ENCODE measurements at regions not wholly inside any gene's neighbourhood (a gene's known extent, or its start where the extent isn't known, plus 50 kb on each side); places are given as distances from the start of the nearest gene placed in this dataset.
A peak's percentile ranks its signal among the peaks of the same experiment; 100 is the strongest.
"Not testable (repeated sequence)": the region's sequence is repeated elsewhere in the genome, so short reads cannot be mapped to it uniquely, and the experiment has no call there.

DNA sequence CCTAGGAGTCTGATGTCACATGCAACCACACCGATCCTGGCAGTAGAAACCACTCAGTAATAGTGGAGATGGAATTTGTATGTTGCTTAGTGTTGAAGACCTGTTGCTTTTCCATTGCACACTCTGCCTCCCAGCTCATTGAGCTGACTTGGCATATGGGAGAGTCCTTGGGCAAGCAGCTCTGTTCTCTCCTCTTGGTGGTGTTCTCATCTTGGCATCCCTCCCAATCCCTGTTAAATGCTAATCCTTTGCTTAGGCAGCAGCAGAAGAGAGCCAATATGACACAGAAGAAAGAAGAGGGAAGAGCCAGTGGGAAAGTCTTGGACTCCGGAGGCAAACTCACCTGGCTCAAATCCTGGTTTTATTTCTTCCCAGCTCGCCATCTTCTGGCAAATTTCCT is 178.0 kb upstream of the CAND1 start:
- DNase-seq = no peak

DNA sequence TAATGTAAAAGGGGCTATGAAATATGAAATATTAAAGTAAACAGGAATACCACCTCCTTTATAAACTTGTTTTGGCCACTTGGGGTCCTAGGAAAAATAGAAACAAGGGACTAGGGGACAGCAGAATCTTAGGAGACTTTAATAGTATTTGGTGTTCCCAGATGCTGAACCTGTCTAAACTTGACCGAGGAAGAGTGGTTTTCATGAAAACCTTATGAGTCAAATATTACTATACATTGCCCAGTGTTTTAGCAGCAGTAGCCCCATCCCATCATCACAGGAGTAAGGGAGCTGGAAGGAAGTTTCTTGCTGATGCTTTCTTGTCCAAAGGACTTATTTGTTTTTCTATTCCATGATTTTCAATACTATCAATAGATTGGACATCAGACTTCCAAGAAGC is 177.5 kb upstream of the CAND1 start:
- no peak for DNase-seq

GRCh38 chr12:67092934-67093333 is 176.2 kb upstream of the CAND1 start:
- not testable (repeated sequence) for DNase-seq

GRCh38 chr12:67096533-67097318 is 172.4 kb upstream of the CAND1 start:
- no peak for DNase-seq

GRCh38 chr12:67099858-67100257 is 169.3 kb upstream of the CAND1 start:
- no peak for DNase-seq

DNA sequence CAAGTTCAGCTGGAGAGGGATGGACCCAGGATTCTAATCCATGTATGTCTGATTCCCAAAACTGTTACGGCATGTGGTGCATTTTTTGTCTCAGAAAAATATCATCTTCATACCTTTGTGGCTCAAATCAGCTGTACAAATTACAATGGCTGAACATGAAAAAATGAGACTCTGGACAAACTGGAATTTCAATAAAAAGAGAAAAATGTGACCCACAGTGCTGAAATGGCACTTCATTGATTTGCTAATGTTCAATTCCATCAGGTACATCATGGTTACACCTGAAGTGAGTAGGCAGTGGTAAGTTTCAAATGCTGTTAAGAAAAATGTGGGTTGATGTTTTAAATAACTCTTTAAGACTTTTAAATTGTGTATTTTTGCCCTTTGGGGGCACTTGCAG is 165.6 kb upstream of the CAND1 start:
- no peak for DNase-seq

- DNase-seq = no peak
Observed at GRCh38 chr12:67107235-67107634, 161.9 kb upstream of the CAND1 start.

- DNase-seq = no peak
Observed at GRCh38 chr12:67107751-67108269, 161.3 kb upstream of the CAND1 start.

DNA sequence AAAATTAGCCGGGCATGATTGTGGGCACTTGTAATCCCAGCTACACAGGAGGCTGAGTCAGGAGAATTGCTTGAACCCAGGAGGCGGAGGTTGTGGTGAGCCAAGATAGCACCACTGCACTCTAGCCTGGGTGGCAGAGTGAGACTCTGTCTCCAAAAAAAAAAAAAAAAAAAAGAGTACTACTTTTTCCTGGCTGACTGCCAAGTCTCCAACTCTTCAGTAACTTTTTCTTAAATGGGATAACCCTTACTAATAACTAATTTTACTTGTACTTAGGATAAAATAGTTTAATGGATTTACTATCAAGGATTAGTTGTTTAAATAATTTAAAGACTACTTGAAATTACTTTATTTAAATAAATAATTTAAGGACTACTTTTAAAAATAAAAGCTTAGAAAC is 158.8 kb upstream of the CAND1 start:
- DNase-seq = not testable (repeated sequence)

- no peak for DNase-seq
Observed at GRCh38 chr12:67111182-67111581, 158.0 kb upstream of the CAND1 start.

GRCh38 chr12:67112586-67112985 is 156.6 kb upstream of the CAND1 start:
- DNase-seq = no peak

DNA sequence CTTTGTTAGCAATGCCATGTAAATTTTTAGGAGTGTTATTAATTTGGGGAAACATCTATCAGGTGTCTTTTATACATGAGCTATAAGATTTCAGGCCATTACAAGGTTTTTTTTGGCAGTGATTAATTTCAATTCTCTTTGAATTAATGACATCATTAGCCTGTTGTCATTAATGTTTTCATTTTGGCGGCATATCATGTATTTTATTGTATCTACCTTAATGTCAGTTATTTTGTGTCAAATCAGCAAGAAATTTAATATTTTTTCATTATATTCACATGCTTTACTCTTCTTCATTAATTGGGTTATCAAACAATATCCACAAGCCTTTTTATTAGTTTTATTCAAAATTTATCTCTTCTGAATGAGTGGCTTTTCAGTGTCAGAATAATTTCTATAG is 153.0 kb upstream of the CAND1 start:
- DNase-seq = no peak

- DNase-seq = no peak
Observed at GRCh38 chr12:67122584-67122983, 146.6 kb upstream of the CAND1 start.

GRCh38 chr12:67137256-67137655 is 131.9 kb upstream of the CAND1 start:
- no peak for DNase-seq

DNA sequence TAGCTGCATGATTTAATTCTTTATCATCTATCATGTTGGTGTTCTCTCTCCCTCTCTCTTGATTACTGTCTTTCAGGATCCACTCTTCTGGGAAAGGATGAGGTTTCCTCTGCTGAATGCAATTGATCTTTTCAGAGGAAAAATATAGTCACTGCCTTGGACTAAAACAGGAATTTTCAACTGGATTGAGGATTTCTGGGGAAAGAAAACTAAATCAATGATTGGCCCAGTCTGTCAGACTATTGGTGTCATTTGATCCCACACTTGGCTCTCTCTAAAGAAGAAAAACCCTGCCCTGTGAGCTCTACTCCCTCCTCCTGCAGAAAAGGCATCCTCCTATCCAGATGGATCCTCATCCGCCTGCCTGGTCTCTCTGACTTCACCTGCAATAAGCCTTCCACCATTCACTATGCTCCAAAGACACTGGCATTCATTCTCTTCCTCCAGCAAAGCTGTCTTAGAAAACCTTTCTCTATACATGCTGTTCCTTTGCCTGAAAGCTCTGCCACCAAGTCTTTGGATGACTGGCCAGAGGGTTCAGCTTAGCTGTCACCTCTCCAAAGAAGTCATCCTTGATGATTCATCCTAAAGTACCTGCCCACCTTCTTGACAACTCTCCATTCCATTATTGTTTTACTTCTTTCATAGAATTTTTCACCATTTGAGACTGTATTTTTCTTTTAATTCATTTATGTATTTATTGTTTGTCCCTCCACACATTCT is 127.7 kb upstream of the CAND1 start:
- DNase-seq = no peak

- DNase-seq = no peak
Observed at GRCh38 chr12:67145692-67146091, 123.5 kb upstream of the CAND1 start.

DNA sequence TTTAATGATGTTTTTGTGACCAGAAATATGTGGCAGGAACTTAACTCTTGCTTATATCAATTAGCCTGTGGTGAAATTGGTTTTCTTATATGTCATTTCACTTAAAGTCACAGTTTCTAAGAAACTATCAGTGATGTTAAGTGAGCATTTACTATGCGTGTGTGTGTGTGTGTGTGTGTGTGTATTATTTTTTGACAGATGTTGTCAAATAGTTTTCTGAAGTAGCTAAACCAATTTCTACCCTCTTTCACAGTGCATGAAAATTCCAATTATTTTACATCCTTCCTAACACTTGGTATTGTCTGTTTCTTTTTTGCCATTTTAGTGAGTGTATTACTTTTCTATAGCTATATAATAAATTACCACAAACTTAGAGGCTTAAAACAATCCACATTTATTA is 122.1 kb upstream of the CAND1 start:
- DNase-seq = no peak

GRCh38 chr12:67147447-67147846 is 121.7 kb upstream of the CAND1 start:
- DNase-seq = no peak

- no peak for DNase-seq
Observed at GRCh38 chr12:67148265-67148664, 120.9 kb upstream of the CAND1 start.

DNA sequence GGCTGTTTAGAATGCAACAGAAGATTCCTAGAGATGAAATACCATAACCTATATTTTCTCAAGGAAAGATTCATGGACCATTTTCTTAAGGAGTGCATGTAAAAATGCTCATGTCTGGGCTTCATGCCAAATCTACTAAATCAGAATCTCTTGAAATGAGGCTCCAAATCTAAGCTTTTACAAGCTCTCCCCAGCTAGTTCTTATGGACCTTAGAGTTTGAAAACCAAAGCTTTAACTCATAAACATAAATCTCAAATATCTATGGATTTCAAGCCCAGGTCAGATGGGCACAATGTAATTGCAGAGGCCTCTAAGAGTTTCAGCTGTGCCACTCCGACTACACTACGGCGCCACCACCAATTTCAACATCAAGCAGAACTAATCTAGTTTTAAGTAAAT is 117.3 kb upstream of the CAND1 start:
- DNase-seq = no peak

GRCh38 chr12:67152451-67152850 is 116.7 kb upstream of the CAND1 start:
- no peak for DNase-seq

GRCh38 chr12:67154901-67155300 is 114.3 kb upstream of the CAND1 start:
- no peak for DNase-seq

GRCh38 chr12:67155863-67156262 is 113.3 kb upstream of the CAND1 start:
- DNase-seq = no peak

DNA sequence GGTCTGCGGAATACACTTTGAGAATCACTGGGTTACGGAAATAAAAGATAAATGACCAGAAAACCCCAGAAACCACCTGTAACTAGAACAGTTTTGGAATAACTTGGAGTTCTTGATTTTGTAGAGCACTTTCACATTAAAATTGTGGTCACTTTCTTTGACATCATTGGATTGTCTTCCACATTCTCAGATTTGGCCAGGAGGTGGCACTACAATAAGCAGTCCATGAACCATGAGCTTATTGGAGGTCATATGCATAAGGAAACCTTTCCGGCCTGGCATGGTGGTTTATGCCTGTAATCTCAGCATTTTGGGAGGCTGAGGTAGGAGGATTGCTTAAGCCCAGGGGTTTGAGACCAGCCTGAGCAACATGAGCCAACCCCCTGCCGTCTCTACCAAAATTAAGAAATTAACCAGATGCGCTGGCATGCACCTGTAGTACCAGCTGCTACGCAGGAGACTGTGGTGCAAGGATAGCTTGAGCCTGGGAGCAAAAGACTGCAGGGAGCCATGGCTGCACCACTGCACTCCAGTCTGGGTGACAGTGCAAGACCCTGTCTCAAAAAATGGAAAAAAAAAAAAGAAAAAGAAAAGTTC is 107.7 kb upstream of the CAND1 start:
- DNase-seq = peak; percentile 6

All from NCI-H345 (cell line).